Psoas muscle (tissue), 7 donors: ENCODE measurements at regions not wholly inside any gene's neighbourhood (a gene's known extent, or its start where the extent isn't known, plus 50 kb on each side); places are given as distances from the start of the nearest gene placed in this dataset.

ENCODE experiments used
- ATAC-seq, 4 donors: fragments of 200-7000 bp; cut with Tn5 transposase; one replicate each; pipeline ENCODE4 v1.9.1; 2020; ENCODE audit warnings: moderate library complexity in 3 of 4, mild to moderate bottlenecking in 2 of 4
- DNase-seq, 2 donors: peaks; one replicate each; pipeline ENCODE4 v3.0.0-alpha.2; 2020
- H3K27ac ChIP-seq: fragments of 200-600 bp; one replicate; pipeline ENCODE4 v1.8.0; 2022
- H3K27me3 ChIP-seq, 3 donors: fragments of 200-600 bp in 1 of 3; one replicate each; pipeline versions ENCODE4 v1.6.1 to v1.8.0; 2013 to 2022; ENCODE audit warnings: low read length in 2 of 3, mild to moderate bottlenecking in 2 of 3, moderate library complexity in 1 of 3; ENCODE audit not compliant: insufficient read depth in 3 of 3
- H3K36me3 ChIP-seq, 2 donors: fragments of 200-600 bp in 1 of 2; one replicate each; pipeline versions ENCODE4 v1.6.1 to v1.8.0; 2013 to 2022; ENCODE audit warnings: low read depth in 1 of 2, mild to moderate bottlenecking in 1 of 2, moderate library complexity in 1 of 2; ENCODE audit not compliant: insufficient read depth in 1 of 2
- H3K4me1 ChIP-seq: fragments of 200-600 bp; one replicate; pipeline ENCODE4 v1.8.0; 2022
- H3K4me3 ChIP-seq: fragments of 200-600 bp; one replicate; pipeline ENCODE4 v1.8.0; 2022; ENCODE audit warnings: mild to moderate bottlenecking
- H3K9me3 ChIP-seq: fragments of 200-600 bp; one replicate; pipeline ENCODE4 v1.8.0; 2022
- WGBS, 3 donors: extraction: QIAGEN DNeasy Blood & Tissue Kit; methylation state at CpG; one replicate each; pipeline versions ENCODE4 v1.1.6 to v1.1.7; 2013; 5-methylcytosine and 5-hydroxymethylcytosine counted together
- intact Hi-C, 2 donors: fragments of 100-400 bp; cut with DNase I; formaldehyde crosslinking; loops; one replicate each; pipeline versions ENCODE4 v1.11.0 to v1.14.2; 2022
- TF ChIP-seq, protein P1 (sequence below): fragments of 200-600 bp; IDR thresholded peaks from one replicate; pipeline ENCODE4 v1.8.0; 2022; ENCODE audit warnings: antibody characterized with exemption
- donor health status: healthy with polysubstance abuse.
- donor health status: DM: no; HTN: no; CAD: no; lungs with moderate emphysema.
- donor health status: Bipolar disorder and iron deficiency.
- donor health status: healthy.
- donor health status: DM: yes; HTN: yes; CAD: no.
- donor health status: DM: no; HTN: no; CAD: no.
- donor health status: DM: yes; HTN: yes; CAD: no.

DNA sequence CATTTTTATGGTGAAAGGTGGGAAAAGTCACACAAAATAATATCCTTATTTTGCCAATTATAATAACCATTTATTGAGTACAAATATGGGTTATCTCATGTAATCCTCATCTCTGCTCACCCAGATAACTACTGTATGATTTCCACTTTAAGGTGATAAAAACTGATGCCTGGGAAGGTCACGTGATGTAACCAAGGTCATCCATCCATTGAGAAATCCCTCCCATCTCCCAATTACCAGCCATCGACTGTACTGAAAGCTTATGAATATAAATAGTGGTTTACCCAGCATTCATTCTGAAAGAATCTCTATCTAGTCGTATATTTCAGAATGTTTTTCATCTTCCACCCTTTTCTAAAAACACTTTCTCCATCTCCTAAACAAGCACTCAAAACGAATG is 55.0 kb upstream of the IFNAR2 start:
- WGBS, 3 donors = 67 to 69% (median 68%) methylated on average over 4 of the region's 4 CpGs
- no peaks in the 10 kb centered on the region for H3K9me3 ChIP-seq
- no peak overlapping the region for H3K4me3 ChIP-seq
- no peak for DNase-seq
- no peak overlapping the region for H3K27ac ChIP-seq
- H3K36me3 ChIP-seq = no peaks in the 10 kb centered on the region
- intact Hi-C loops = no loop called here
- TF ChIP-seq, protein P1, sequence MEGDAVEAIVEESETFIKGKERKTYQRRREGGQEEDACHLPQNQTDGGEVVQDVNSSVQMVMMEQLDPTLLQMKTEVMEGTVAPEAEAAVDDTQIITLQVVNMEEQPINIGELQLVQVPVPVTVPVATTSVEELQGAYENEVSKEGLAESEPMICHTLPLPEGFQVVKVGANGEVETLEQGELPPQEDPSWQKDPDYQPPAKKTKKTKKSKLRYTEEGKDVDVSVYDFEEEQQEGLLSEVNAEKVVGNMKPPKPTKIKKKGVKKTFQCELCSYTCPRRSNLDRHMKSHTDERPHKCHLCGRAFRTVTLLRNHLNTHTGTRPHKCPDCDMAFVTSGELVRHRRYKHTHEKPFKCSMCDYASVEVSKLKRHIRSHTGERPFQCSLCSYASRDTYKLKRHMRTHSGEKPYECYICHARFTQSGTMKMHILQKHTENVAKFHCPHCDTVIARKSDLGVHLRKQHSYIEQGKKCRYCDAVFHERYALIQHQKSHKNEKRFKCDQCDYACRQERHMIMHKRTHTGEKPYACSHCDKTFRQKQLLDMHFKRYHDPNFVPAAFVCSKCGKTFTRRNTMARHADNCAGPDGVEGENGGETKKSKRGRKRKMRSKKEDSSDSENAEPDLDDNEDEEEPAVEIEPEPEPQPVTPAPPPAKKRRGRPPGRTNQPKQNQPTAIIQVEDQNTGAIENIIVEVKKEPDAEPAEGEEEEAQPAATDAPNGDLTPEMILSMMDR = no peak
- ATAC-seq = no peak
- H3K4me1 ChIP-seq = no peaks in the 10 kb centered on the region
- H3K27me3 ChIP-seq = peaks cover 0 to 15% (median 0%) of the 10 kb centered on the region in 3 donors
